ENCODE measurements at regions not wholly inside any gene's neighbourhood (a gene's known extent, or its start where the extent isn't known, plus 50 kb on each side); places are given as distances from the start of the nearest gene placed in this dataset.

DNA sequence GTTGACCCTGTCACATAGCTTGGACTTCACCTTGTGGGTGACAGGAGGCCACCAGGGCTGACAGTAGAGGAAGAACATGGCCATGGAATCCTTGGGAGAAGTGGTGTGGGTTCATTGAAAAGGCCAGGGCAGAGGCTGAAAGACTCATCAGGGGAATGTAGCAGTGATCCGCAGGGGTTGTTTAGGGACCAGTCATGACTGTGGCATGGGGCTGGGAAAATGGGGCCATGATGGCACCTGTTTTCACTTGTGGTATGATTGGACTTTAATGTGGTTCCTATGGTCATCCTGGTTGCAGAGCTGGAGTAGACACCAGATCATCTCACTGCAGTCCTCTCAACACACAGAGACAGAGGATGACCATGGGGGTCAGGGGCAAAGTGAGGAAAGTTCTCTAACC, 66.7 kb upstream of the MYEOV start:
- Mint-ChIP-seq H3K27me3 (ENCODE audit: low read depth) (peaks cover 32% of the 10 kb centered on the region), H3K27ac (no peak overlapping the region), H3K4me3 (no peak overlapping the region), H3K4me1 (ENCODE audit: low read depth) (no peaks in the 10 kb centered on the region), H3K36me3 (ENCODE audit: low read depth) (no peaks in the 10 kb centered on the region), H3K9me3 (ENCODE audit: insufficient read depth) (no peaks in the 10 kb centered on the region)
- ATAC-seq: no peak
- ChIA-PET POLR2A (no interaction called here), CTCF (no interaction called here)
- DNase-seq: no peak

DNA sequence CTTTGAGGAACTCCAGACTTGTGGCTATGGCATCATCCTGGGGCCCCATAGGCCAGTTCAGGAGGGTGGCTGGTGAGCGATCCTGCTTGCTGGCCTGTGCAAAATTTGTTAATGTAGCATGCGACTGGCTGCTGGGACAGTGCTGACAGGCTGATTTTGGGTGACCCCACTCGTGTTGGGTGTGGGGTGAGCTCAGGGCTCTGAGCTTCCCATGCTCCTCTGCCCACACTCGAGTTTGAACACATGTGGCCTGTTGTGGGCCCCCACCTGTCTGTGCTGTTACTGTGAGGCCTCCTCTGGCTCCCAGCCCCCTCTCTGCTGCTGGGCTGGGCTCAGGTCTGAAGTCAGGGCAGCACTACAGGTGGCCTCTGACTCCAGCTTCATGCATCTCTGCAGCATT, 64.4 kb upstream of the MYEOV start:
- H3K36me3 Mint-ChIP-seq (ENCODE audit: low read depth): no peaks in the 10 kb centered on the region
- DNase-seq (no peak), ATAC-seq (no peak)
- H3K4me1 Mint-ChIP-seq (ENCODE audit: low read depth): no peaks in the 10 kb centered on the region
- no peak overlapping the region for H3K4me3 Mint-ChIP-seq
- no peaks in the 10 kb centered on the region for H3K9me3 Mint-ChIP-seq (ENCODE audit: insufficient read depth)
- peaks cover 28% of the 10 kb centered on the region for H3K27me3 Mint-ChIP-seq (ENCODE audit: low read depth)
- CTCF ChIA-PET: no interaction called here
- no peak overlapping the region for H3K27ac Mint-ChIP-seq
- POLR2A ChIA-PET: no interaction called here

DNA sequence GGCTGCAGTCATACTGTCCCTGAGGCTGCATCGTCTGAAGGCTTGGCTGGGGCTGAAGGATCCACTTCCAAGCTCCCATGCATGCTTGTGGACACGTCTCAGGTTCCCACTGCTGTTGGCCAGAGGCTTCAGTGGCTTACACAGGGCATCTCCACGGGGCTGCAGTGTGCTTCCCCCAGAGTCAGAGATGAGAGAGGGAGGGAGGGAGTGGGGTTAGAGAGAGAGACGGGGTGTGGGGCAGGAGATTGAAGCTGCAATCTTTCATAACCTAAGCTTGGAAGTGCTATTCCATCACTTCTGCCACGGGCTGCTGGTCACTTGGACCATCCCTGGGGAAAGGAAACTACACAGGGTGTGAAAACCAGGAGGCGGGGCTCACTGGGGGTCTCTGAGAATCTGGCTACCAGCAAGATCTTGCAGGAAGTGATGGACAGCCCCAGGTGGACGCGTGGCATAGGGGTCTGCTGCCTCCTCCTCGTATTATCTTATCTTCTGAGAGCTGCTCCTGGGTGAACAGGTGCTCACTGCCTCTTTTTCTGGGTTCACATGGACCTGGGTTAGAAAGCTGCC, 63.0 kb upstream of the MYEOV start:
- peaks cover 18% of the 10 kb centered on the region for H3K27me3 Mint-ChIP-seq (ENCODE audit: low read depth)
- DNase-seq: no peak
- no peaks in the 10 kb centered on the region for H3K36me3 Mint-ChIP-seq (ENCODE audit: low read depth)
- H3K27ac Mint-ChIP-seq: no peak overlapping the region
- H3K4me3 Mint-ChIP-seq: no peak overlapping the region
- POLR2A ChIA-PET: interaction anchor here (0.6 kb wide), 1 partner anchor 340 kb away, joined by 3 read pairs; no protein-coding TSS in a partner anchor
- ATAC-seq: no peak
- no peaks in the 10 kb centered on the region for H3K4me1 Mint-ChIP-seq (ENCODE audit: low read depth)
- CTCF ChIA-PET: no interaction called here
- H3K9me3 Mint-ChIP-seq (ENCODE audit: insufficient read depth): no peaks in the 10 kb centered on the region

DNA sequence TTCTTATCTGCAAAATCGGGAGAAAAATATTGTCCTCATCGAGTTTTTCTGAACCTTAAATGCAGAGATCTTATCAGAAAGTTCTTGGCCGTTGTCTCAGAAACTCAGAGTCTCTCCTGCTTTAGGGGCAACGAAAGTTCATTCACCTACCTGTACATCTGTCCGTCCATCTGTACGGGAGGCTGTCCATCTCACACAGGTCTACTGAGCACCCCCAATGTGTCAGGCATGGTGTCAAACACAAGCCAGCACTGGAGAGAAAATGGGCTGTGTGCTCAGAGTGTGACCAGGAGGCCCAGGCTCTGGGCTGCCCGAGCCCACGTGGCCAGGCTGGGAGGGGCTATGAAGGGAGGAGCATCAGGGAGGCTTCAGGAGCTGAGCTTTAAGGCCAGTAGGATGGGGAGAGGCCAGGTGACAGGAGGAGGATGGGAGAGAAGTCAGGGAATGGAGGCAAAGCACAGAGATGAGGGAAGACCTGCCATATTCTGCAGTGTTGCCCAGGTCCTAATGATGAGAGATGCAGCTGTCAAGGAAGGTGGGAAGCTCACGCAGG, 62.4 kb upstream of the MYEOV start:
- no peaks in the 10 kb centered on the region for H3K36me3 Mint-ChIP-seq (ENCODE audit: low read depth)
- ChIA-PET POLR2A (no interaction called here), CTCF (no interaction called here)
- H3K9me3 Mint-ChIP-seq (ENCODE audit: insufficient read depth): no peaks in the 10 kb centered on the region
- ATAC-seq: no peak
- no peak overlapping the region for H3K4me3 Mint-ChIP-seq
- H3K4me1 Mint-ChIP-seq (ENCODE audit: low read depth): no peaks in the 10 kb centered on the region
- DNase-seq: no peak
- H3K27ac Mint-ChIP-seq: no peak overlapping the region
- peaks cover 12% of the 10 kb centered on the region for H3K27me3 Mint-ChIP-seq (ENCODE audit: low read depth)

DNA sequence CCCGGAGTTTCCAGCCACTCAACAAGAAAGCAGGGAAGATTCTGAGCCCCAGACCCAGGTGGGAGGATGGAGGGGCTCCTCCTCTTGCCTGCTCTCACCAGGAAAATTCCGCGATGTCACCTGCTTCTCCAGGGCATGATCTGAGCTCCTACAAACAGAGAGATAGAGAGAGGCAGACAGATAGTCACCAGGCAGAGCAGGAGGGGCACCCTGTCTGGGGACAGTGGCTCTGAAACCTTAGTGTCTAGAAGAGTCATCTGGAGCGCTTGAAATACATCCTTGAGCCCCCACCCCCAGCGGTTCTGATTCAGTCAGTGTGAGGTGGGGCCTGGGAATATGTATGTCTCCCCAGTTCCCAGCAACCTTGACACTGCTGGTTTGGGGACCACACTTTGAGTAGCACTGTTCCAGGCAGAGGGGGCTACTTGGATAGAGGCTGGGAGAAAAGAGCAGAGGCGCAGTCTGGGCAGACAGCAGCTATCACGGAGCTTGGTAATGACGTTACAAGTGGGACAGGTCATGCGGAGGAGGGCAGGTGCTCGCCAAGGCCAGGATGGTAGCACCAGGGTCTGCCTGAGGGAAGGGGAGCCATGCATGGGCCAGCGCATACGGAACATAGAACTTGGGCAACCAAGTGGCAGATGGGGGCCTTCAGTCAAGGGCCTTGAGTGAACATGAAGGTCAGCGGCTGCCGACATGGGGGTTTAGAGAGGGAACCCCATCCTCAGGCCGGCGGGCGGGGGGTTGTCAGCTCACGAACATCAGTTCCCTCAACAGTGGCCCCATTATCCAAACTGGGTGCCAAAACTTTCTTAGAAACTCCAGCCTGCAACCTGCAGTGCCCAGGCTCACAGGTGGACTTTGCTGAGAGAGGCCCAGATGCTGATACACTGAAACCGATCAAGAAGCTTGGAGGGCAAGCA, 60.9 kb upstream of the MYEOV start:
- DNase-seq (no peak), ATAC-seq (no peak)
- ChIA-PET POLR2A (no interaction called here), CTCF (no interaction called here)
- no peak overlapping the region for H3K4me3 Mint-ChIP-seq
- H3K9me3 Mint-ChIP-seq (ENCODE audit: insufficient read depth): no peaks in the 10 kb centered on the region
- no peaks in the 10 kb centered on the region for H3K36me3 Mint-ChIP-seq (ENCODE audit: low read depth)
- H3K27ac Mint-ChIP-seq: no peak overlapping the region
- H3K4me1 Mint-ChIP-seq (ENCODE audit: low read depth): no peaks in the 10 kb centered on the region
- H3K27me3 Mint-ChIP-seq (ENCODE audit: low read depth): peaks cover 2% of the 10 kb centered on the region

DNA sequence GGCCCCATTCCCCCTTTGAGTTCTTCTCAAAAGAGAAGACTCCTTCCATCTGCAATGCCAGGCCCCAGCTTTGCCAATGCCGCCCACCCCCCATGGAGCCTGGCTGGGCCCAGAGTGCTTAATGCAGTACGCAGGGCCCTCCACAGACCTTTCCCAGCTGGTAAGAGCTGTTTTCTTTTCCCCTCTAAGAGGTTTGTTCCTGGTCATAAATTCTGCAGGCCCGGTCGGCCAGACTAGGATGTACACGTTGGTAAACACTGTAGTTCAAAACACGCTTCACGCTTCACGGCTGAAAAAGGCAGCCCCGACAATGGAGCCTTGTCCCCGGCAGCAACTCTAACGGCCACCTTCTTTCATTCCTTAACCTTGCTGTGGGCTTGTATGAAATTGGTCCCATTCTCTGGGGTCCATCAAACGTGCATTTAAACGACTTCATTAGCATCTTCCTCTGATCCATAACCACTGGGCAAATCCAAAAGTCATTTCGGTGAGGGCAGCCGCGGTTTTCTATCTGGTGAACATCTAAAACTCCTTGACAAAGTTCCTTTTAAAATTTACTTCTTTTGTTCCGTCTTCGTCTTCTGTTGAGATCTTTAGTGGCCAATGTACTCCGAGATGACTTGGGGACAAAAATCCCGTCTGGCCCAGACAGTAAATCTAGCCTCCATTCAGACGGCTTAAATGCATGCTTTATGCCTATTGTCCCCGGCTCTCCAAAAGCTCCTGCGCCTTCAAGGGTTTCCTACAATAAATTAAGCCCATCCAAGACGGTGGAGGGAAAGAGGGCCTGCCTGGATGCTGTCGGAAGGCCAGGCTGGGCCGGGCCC, 60.0 kb upstream of the MYEOV start:
- Mint-ChIP-seq H3K36me3 (ENCODE audit: low read depth) (no peaks in the 10 kb centered on the region), H3K27ac (no peak overlapping the region), H3K4me3 (no peak overlapping the region), H3K4me1 (ENCODE audit: low read depth) (peaks cover 3% of the 10 kb centered on the region), H3K9me3 (ENCODE audit: insufficient read depth) (no peaks in the 10 kb centered on the region), H3K27me3 (ENCODE audit: low read depth) (no peaks in the 10 kb centered on the region)
- ATAC-seq: no peak
- DNase-seq: no peak
- ChIA-PET POLR2A (no interaction called here), CTCF (no interaction called here)

DNA sequence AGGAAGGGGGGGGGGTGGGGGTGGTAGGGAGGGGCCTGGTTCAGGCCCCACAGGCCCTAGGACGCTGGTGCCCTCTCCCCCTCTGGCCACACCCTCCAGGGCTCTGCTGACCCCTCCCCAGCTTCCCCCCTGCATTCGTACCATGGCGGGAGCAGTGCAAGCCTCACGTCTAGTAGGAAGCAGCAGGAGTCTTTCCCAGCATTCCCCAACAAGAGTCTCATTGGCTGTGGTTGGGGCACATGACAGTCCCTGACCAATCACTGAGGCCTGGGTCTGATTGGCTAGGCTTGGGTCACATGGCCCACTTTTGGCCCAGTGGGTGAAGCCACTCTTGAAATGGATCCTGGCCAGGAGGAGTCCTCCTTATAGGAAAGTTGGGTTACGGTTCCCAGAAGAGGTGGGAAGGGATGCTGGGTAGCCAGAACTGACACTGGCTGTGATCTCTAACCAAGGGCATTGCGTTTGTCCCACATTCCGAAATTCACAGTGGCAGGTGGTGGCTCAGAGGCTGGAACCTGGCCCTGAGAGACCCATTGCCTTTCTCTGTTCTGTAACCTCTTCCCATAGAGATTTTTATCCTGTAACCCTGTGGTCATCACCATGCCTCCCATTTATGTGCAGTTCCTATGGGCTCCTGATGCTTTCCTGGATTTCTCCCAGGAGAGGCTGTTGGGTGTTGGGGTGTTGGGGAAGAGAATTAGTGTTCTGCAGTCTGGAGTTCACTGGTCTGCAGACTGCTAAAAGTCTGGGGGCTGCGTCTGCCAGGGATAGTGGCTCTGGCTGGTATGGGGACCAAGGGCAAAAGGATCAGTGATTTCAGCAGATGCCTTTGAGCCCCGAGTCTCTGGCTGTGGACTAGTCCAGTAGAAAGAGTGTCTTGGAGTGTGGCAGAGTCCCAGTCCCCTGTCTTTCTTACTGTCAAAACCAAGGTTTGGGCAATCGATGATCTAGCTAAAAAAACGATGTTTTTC, 58.9 kb upstream of the MYEOV start:
- H3K27ac Mint-ChIP-seq: no peak overlapping the region
- no peaks in the 10 kb centered on the region for H3K9me3 Mint-ChIP-seq (ENCODE audit: insufficient read depth)
- ChIA-PET POLR2A (no interaction called here), CTCF (no interaction called here)
- no peaks in the 10 kb centered on the region for H3K36me3 Mint-ChIP-seq (ENCODE audit: low read depth)
- ATAC-seq (no peak), DNase-seq (no peak)
- H3K27me3 Mint-ChIP-seq (ENCODE audit: low read depth): no peaks in the 10 kb centered on the region
- peaks cover 6% of the 10 kb centered on the region for H3K4me1 Mint-ChIP-seq (ENCODE audit: low read depth)
- no peak overlapping the region for H3K4me3 Mint-ChIP-seq

DNA sequence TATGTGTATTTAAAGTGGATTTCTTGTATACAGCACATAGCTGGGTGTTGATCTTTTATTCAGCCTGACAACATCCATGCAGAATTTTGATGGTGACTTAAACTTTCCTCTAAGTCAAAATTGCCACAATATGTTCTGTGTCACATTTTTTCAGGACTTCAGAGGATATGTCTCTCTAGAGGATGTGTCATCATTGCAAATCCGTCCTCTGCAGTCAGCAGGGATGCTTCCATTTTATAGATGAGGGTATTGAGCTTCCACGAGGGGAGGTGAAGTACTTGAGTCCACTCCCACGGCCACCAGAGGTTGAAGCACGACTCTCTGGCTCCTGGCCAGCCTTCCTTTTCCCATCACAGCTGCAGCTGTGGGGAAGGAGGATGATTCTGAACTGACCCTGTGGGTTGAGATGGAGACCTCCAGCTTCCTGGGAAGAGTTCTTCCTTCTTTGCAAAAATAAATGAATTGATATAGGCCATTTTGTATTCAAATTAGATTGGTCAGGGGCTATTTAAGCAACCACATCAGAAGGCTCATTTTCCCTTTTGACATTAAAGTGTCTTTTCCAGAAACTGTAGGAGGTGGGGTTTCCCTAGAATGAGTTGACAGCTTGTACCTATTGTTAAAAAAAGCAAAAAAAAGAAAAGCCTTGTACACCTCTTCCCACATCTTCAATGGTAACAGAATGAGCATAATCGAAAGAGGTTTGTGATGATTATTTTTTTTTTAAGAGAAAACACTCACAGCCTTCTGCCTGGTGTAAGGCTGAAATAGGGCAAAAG, 55.2 kb upstream of the MYEOV start:
- DNase-seq (no peak), ATAC-seq (no peak)
- no peak overlapping the region for H3K27ac Mint-ChIP-seq
- CTCF ChIA-PET: no interaction called here
- POLR2A ChIA-PET: interaction anchor here (0.6 kb wide), 1 partner anchor 455 kb away, joined by 3 read pairs; no protein-coding TSS in a partner anchor
- H3K4me3 Mint-ChIP-seq: no peak overlapping the region
- H3K4me1 Mint-ChIP-seq (ENCODE audit: low read depth): peaks cover 21% of the 10 kb centered on the region
- peaks cover 9% of the 10 kb centered on the region for H3K36me3 Mint-ChIP-seq (ENCODE audit: low read depth)
- H3K27me3 Mint-ChIP-seq (ENCODE audit: low read depth): no peaks in the 10 kb centered on the region
- no peaks in the 10 kb centered on the region for H3K9me3 Mint-ChIP-seq (ENCODE audit: insufficient read depth)

DNA sequence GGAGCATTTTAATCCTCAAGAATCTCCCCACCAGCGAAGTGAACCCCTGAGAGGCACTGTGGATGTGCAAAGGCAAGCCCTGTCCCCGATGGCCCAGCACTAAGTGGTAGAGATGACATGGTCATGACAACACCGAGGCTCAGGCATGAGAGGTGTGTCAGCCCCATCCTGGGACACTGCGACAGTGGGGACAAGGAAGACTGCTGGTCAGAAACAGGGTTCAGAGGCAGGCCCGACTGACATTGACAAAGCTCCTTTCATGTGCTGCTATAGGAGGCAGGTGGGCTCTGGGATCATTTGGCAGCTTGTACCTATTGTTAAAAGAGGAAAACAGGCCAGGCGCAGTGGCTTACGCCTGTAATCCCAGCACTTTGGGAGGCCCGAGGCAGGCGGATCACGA, 54.3 kb upstream of the MYEOV start:
- no peaks in the 10 kb centered on the region for H3K27me3 Mint-ChIP-seq (ENCODE audit: low read depth)
- ChIA-PET POLR2A (no interaction called here), CTCF (interaction anchor here (1.5 kb wide), 1 partner anchor 138 kb away, joined by 6 read pairs; no protein-coding TSS in a partner anchor)
- H3K36me3 Mint-ChIP-seq (ENCODE audit: low read depth): peaks cover 9% of the 10 kb centered on the region
- DNase-seq (no peak), ATAC-seq (no peak)
- peaks cover 21% of the 10 kb centered on the region for H3K4me1 Mint-ChIP-seq (ENCODE audit: low read depth)
- no peaks in the 10 kb centered on the region for H3K9me3 Mint-ChIP-seq (ENCODE audit: insufficient read depth)
- no peak overlapping the region for H3K27ac Mint-ChIP-seq
- H3K4me3 Mint-ChIP-seq: no peak overlapping the region

DNA sequence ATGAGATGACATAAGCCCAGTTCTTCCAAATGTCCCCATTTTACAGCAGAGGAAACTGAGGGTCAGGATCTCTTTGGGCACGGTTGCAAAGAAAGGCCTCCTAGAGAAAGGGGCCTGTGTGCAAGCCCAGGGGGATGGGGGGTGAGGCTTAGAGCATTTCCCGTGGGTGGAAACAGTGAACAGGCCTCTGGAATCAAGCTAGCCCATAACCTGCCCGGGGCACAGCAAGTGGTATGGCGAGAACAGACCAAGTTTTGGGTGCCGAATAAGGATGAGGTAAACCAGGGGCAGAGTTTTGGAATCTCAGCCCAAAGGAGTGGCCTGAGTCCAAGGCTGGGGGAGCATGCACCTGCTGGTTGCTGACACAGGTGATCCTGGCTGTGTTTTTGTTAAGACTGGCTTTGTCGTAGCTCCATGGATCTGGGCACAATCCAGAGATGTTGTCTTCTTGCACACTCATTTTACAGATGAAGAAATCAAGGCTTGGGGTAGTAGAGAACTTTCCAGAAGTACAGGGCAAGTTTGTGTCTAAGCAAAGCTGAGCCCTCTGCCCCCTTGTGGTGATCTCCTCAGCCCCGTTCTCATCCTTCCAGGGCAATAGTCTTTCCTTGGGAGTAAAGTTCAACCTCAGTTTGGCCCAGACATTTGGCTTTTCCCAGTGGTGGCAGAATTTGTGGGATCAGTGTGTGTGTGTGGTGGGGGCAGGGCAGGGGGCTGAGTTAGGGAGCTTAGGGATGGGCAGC, 53.5 kb upstream of the MYEOV start:
- Mint-ChIP-seq H3K36me3 (ENCODE audit: low read depth) (peaks cover 9% of the 10 kb centered on the region), H3K9me3 (ENCODE audit: insufficient read depth) (no peaks in the 10 kb centered on the region), H3K4me3 (no peak overlapping the region), H3K27ac (no peak overlapping the region), H3K27me3 (ENCODE audit: low read depth) (no peaks in the 10 kb centered on the region), H3K4me1 (ENCODE audit: low read depth) (peaks cover 21% of the 10 kb centered on the region)
- no peak for ATAC-seq
- POLR2A ChIA-PET: no interaction called here
- DNase-seq: no peak
- CTCF ChIA-PET: interaction anchor here (1.5 kb wide), 1 partner anchor 139 kb away, joined by 6 read pairs; no protein-coding TSS in a partner anchor
